CD4-positive, alpha-beta T cell (primary cell): ENCODE measurements at regions not wholly inside any gene's neighbourhood (a gene's known extent, or its start where the extent isn't known, plus 50 kb on each side); places are given as distances from the start of the nearest gene placed in this dataset.

Source experiments
- ATAC-seq: fragments of 200-7000 bp; cut with Tn5 transposase; one replicate; pipeline ENCODE4 v1.10.0; 2022; ENCODE audit warnings: mild to moderate bottlenecking; ENCODE audit not compliant: poor library complexity
- CTCF ChIA-PET: fragments of 350-600 bp; sonication (Branson Sonifier 250); formaldehyde crosslinking; loops from one replicate; lab custom pipeline; 2021; ENCODE audit warnings: antibody characterized with exemption, inconsistent platforms; lab: Charles Lee
- POLR2A ChIA-PET: fragments of 350-600 bp; sonication (Branson Sonifier 250); formaldehyde crosslinking; loops from one replicate; lab custom pipeline; 2021; ENCODE audit warnings: antibody characterized with exemption, inconsistent platforms; lab: Charles Lee
- DNase-seq, 14 experiments: peaks; one replicate each; pipeline ENCODE4 v3.0.0-alpha.2; 2013 to 2020; ENCODE audit warnings: mixed read lengths in 2 of 14
- H3K27ac ChIP-seq, 2 donors: one replicate each; pipeline versions ENCODE4 v1.5.1 to v1.7.0; 2013; ENCODE audit warnings: low read length in 2 of 2, low read depth in 1 of 2, mild to moderate bottlenecking in 1 of 2
- H3K27me3 ChIP-seq, 2 experiments: 1 replicate in 1 of 2; 2 replicates in 1 of 2; pipeline versions ENCODE4 v1.6.1 to v1.7.0; 2013; ENCODE audit warnings: low read length in 2 of 2, control low read depth in 1 of 2, mild to moderate bottlenecking in 1 of 2, moderate library complexity in 1 of 2; ENCODE audit not compliant: insufficient read depth in 2 of 2, control insufficient read depth in 1 of 2
- H3K36me3 ChIP-seq: one replicate; pipeline ENCODE4 v1.6.1; 2013; ENCODE audit warnings: low read length, control low read depth; ENCODE audit not compliant: insufficient read depth
- H3K4me1 ChIP-seq: one replicate; pipeline ENCODE4 v1.6.1; 2013; ENCODE audit warnings: low read length, control low read depth; ENCODE audit not compliant: insufficient read depth
- H3K4me3 ChIP-seq: one replicate; pipeline ENCODE4 v1.5.1; 2013; ENCODE audit warnings: mild to moderate bottlenecking, low read length, moderate library complexity
- H3K9me3 ChIP-seq, 2 experiments: 1 replicate in 1 of 2; 2 replicates in 1 of 2; pipeline versions ENCODE4 v1.6.1 to v1.7.0; 2013; ENCODE audit warnings: low read length in 2 of 2, mild to moderate bottlenecking in 2 of 2, control low read depth in 1 of 2, moderate library complexity in 1 of 2; ENCODE audit not compliant: control insufficient read depth in 1 of 2, insufficient read depth in 1 of 2
- H3K27ac Mint-ChIP-seq: one replicate; pipeline ENCODE4 v1.8.0; 2020; ENCODE audit warnings: mixed read lengths
- H3K27me3 Mint-ChIP-seq: one replicate; pipeline ENCODE4 v1.8.0; 2021; ENCODE audit warnings: mixed read lengths
- H3K36me3 Mint-ChIP-seq: one replicate; pipeline ENCODE4 v1.8.0; 2021; ENCODE audit warnings: low read depth, mixed read lengths
- H3K4me1 Mint-ChIP-seq: one replicate; pipeline ENCODE4 v1.8.0; 2021; ENCODE audit warnings: low read depth, mixed read lengths
- H3K4me3 Mint-ChIP-seq: one replicate; pipeline ENCODE4 v1.8.0; 2020; ENCODE audit warnings: mild to moderate bottlenecking, mixed read lengths
- H3K9me3 Mint-ChIP-seq: one replicate; pipeline ENCODE4 v1.8.0; 2020; ENCODE audit warnings: mixed read lengths
- CTCF ChIP-seq: fragments of 200-600 bp; IDR thresholded peaks from one replicate; pipeline ENCODE4 v1.8.0; 2022; ENCODE audit warnings: antibody characterized with exemption, mild to moderate bottlenecking
- intact Hi-C, 2 experiments: fragments of 100-400 bp; cut with DNase I in 1 of 2; cut with micrococcal nuclease in 1 of 2; formaldehyde crosslinking; loops; one replicate each; pipeline versions ENCODE4 v1.15.1 to v1.9.0; 2023 to 2025; cut with DNase I, micrococcal nuclease

GRCh38 chr2:40809156-40809555 is 357.3 kb upstream of the SLC8A1 start:
- CTCF ChIA-PET, result no interaction called here
- H3K4me3 Mint-ChIP-seq, result no peak overlapping the region
- intact Hi-C loops, result no loop called here

GRCh38 chr2:40814616-40815015 is 362.7 kb upstream of the SLC8A1 start:
- H3K27me3 Mint-ChIP-seq, result no peaks in the 10 kb centered on the region
- H3K4me1 Mint-ChIP-seq, result no peaks in the 10 kb centered on the region
- no peak overlapping the region for H3K4me3 Mint-ChIP-seq
- no peak for ATAC-seq
- no peaks in the 10 kb centered on the region for H3K36me3 Mint-ChIP-seq
- Histone ChIP-seq H3K4me3 (no peak overlapping the region), H3K4me1 (no peaks in the 10 kb centered on the region), H3K27me3 (no peaks in the 10 kb centered on the region), H3K27ac (no peak overlapping the region), H3K9me3 (no peaks in the 10 kb centered on the region), H3K36me3 (no peaks in the 10 kb centered on the region)
- ChIA-PET POLR2A (no interaction called here), CTCF (no interaction called here)
- intact Hi-C loops, result no loop called here
- H3K27ac Mint-ChIP-seq, result no peak overlapping the region
- H3K9me3 Mint-ChIP-seq, result no peaks in the 10 kb centered on the region
- DNase-seq, result no peak
- no peak for TF ChIP-seq CTCF

More at GRCh38 chr2:40809156-40809555, 357.3 kb upstream of the SLC8A1 start:
- Mint-ChIP-seq H3K27me3 (peaks cover 4% of the 10 kb centered on the region), H3K27ac (no peak overlapping the region), H3K9me3 (peaks cover 2% of the 10 kb centered on the region), H3K36me3 (no peaks in the 10 kb centered on the region), H3K4me1 (no peaks in the 10 kb centered on the region)
- Histone ChIP-seq H3K4me1 (no peaks in the 10 kb centered on the region), H3K27ac (no peak overlapping the region), H3K36me3 (no peaks in the 10 kb centered on the region), H3K9me3 (peaks cover 0 to 4% of the 10 kb centered on the region in 2 experiments), H3K27me3 (no peaks in the 10 kb centered on the region), H3K4me3 (no peak overlapping the region)
- ATAC-seq, result no peak
- POLR2A ChIA-PET, result no interaction called here
- TF ChIP-seq CTCF, result no peak
- no peak for DNase-seq

GRCh38 chr2:40820319-40820718 is 368.4 kb upstream of the SLC8A1 start:
- H3K9me3 Mint-ChIP-seq, result peaks cover 2% of the 10 kb centered on the region
- POLR2A ChIA-PET, result no interaction called here
- H3K27me3 ChIP-seq, result no peaks in the 10 kb centered on the region
- H3K36me3 ChIP-seq, result no peaks in the 10 kb centered on the region
- H3K4me3 ChIP-seq, result no peak overlapping the region
- H3K27ac ChIP-seq, result no peak overlapping the region
- no peak for TF ChIP-seq CTCF
- no peak for DNase-seq
- H3K4me1 ChIP-seq, result no peaks in the 10 kb centered on the region
- no peaks in the 10 kb centered on the region for H3K36me3 Mint-ChIP-seq
- intact Hi-C loops, result no loop called here
- ATAC-seq, result no peak
- no peaks in the 10 kb centered on the region for H3K9me3 ChIP-seq
- H3K27ac Mint-ChIP-seq, result no peak overlapping the region
- peaks cover 25% of the 10 kb centered on the region for H3K4me1 Mint-ChIP-seq
- CTCF ChIA-PET, result no interaction called here
- H3K4me3 Mint-ChIP-seq, result no peak overlapping the region
- H3K27me3 Mint-ChIP-seq, result no peaks in the 10 kb centered on the region
